H1 (cell line): ENCODE measurements at regions not wholly inside any gene's neighbourhood (a gene's known extent, or its start where the extent isn't known, plus 50 kb on each side); places are given as distances from the start of the nearest gene placed in this dataset.

Experiments
- CTCF ChIA-PET: fragments of 300-600 bp; sonication (Branson Sonifier 250); formaldehyde crosslinking; loops from one replicate; lab custom pipeline; 2021; ENCODE audit not compliant: partially characterized antibody; lab: Charles Lee
- POLR2A ChIA-PET: fragments of 300-600 bp; sonication (Branson Sonifier 250); formaldehyde crosslinking; loops from one replicate; lab custom pipeline; 2021; ENCODE audit warnings: inconsistent platforms; ENCODE audit not compliant: partially characterized antibody; lab: Charles Lee
- DNase-seq, 2 experiments: peaks; one replicate each; pipeline versions ENCODE4 v3.0.0 to v3.0.0-alpha.2; 2010 to 2022; ENCODE audit warnings: low spot score in 2 of 2, low read depth in 1 of 2, mixed read lengths in 1 of 2
- FAIRE-seq: peaks from 2 replicates; lab custom pipeline; 2011; peaks lifted over from hg19 to GRCh38; lab: Jason Lieb, UNC
- H2AFZ ChIP-seq: 2 replicates; pipeline ENCODE4 v1.8.1; 2012; ENCODE audit warnings: low read length, inconsistent platforms
- H2AK5ac ChIP-seq: 2 replicates; pipeline ENCODE4 v1.6.1; 2013; ENCODE audit warnings: low read depth, low read length
- H2BK120ac ChIP-seq: replicated peaks from 2 replicates; pipeline ENCODE3; 2013; ENCODE audit warnings: low read depth, low read length, inconsistent platforms
- H2BK12ac ChIP-seq: 2 replicates; pipeline ENCODE4 v1.6.1; 2013; ENCODE audit warnings: low read depth, low read length
- H2BK15ac ChIP-seq: 2 replicates; pipeline ENCODE4 v1.6.1; 2013; ENCODE audit warnings: low read length
- H2BK20ac ChIP-seq: 2 replicates; pipeline ENCODE4 v1.6.1; 2013; ENCODE audit warnings: low read length
- H2BK5ac ChIP-seq: 2 replicates; pipeline ENCODE4 v1.6.1; 2013; ENCODE audit warnings: low read depth, low read length
- H3K14ac ChIP-seq: 2 replicates; pipeline ENCODE4 v1.6.1; 2013; ENCODE audit warnings: inconsistent platforms; ENCODE audit not compliant: insufficient read length
- H3K18ac ChIP-seq: 2 replicates; pipeline ENCODE4 v1.6.1; 2013; ENCODE audit warnings: low read length; ENCODE audit errors: extremely low read depth
- H3K23ac ChIP-seq: 2 replicates; pipeline ENCODE4 v1.6.1; 2013; ENCODE audit warnings: inconsistent platforms; ENCODE audit not compliant: insufficient read length
- H3K23me2 ChIP-seq: 2 replicates; pipeline ENCODE4 v1.6.1; 2013; ENCODE audit warnings: low read depth, low read length
- H3K27ac ChIP-seq: 2 replicates; pipeline ENCODE4 v1.6.1; 2011; ENCODE audit warnings: low read depth, low read length, inconsistent platforms
- H3K27me3 ChIP-seq, 4 experiments: replicated peaks in 1 of 4; 1 replicate in 1 of 4; 2 replicates in 3 of 4; pipeline versions ENCODE4 v1.6.1 to v1.8.1; 2011 to 2013; ENCODE audit warnings: low read length in 3 of 4, mild to moderate bottlenecking in 3 of 4, inconsistent platforms in 2 of 4, mixed read lengths in 2 of 4, moderate library complexity in 1 of 4; ENCODE audit not compliant: control insufficient read depth in 3 of 4, insufficient read depth in 3 of 4; ENCODE audit errors: extremely low read depth in 1 of 4
- H3K36me3 ChIP-seq, 4 experiments: 2 replicates each; pipeline versions ENCODE4 v1.6.1 to v1.8.1; 2011 to 2013; ENCODE audit warnings: mild to moderate bottlenecking in 4 of 4, low read length in 3 of 4, moderate library complexity in 2 of 4, control low read depth in 1 of 4, inconsistent platforms in 1 of 4; ENCODE audit not compliant: insufficient read depth in 4 of 4, control insufficient read depth in 2 of 4
- H3K4ac ChIP-seq: replicated peaks from 2 replicates; pipeline ENCODE3; 2013; ENCODE audit warnings: low read length, low read depth, mixed read lengths, inconsistent platforms; ENCODE audit not compliant: insufficient read length
- H3K4me1 ChIP-seq, 4 experiments: replicated peaks in 1 of 4; 1 replicate in 1 of 4; 2 replicates in 3 of 4; pipeline versions ENCODE4 v1.6.1 to v1.8.1; 2011 to 2013; ENCODE audit warnings: low read length in 3 of 4, inconsistent platforms in 2 of 4, mixed read lengths in 1 of 4; ENCODE audit not compliant: insufficient read depth in 4 of 4, control insufficient read depth in 3 of 4
- H3K4me2 ChIP-seq, 2 experiments: 2 replicates each; pipeline versions ENCODE4 v1.6.1 to v1.8.1; 2011 to 2013; ENCODE audit warnings: low read depth in 2 of 2, low read length in 2 of 2, control low read depth in 1 of 2, inconsistent platforms in 1 of 2, mild to moderate bottlenecking in 1 of 2; ENCODE audit not compliant: insufficient read depth in 1 of 2
- H3K4me3 ChIP-seq, 4 experiments: fragments of 200-600, 300-600 bp in 1 of 4; sonication (generic), shearing (Covaris generic), sonication (Bioruptor Twin) in 1 of 4; 2 replicates each; pipeline versions ENCODE4 v1.5.1 to v1.8.1; 2011 to 2016; ENCODE audit warnings: low read length in 4 of 4, low read depth in 3 of 4, control low read depth in 2 of 4, inconsistent platforms in 2 of 4, mild to moderate bottlenecking in 2 of 4, mixed read lengths in 1 of 4, moderate library complexity in 1 of 4; ENCODE audit not compliant: insufficient read depth in 2 of 4; ENCODE audit errors: extremely low read depth in 1 of 4
- H3K56ac ChIP-seq: replicated peaks from 2 replicates; pipeline ENCODE3; 2013; ENCODE audit warnings: low read depth, mild to moderate bottlenecking, mixed read lengths, low read length, inconsistent platforms; ENCODE audit not compliant: insufficient read length
- H3K79me1 ChIP-seq: 2 replicates; pipeline ENCODE4 v1.6.1; 2013; ENCODE audit warnings: low read depth, low read length, control low read depth
- H3K79me2 ChIP-seq, 2 experiments: 2 replicates each; pipeline versions ENCODE4 v1.6.1 to v1.8.1; 2012 to 2013; ENCODE audit warnings: low read length in 2 of 2, mild to moderate bottlenecking in 2 of 2, inconsistent platforms in 1 of 2; ENCODE audit not compliant: insufficient read depth in 2 of 2, control insufficient read depth in 1 of 2
- H3K9ac ChIP-seq, 4 experiments: replicated peaks in 1 of 4; 1 replicate in 1 of 4; 2 replicates in 3 of 4; pipeline versions ENCODE4 v1.6.1 to v1.8.1; 2011 to 2013; ENCODE audit warnings: low read depth in 3 of 4, low read length in 3 of 4, control low read depth in 2 of 4, mild to moderate bottlenecking in 2 of 4, moderate library complexity in 2 of 4, inconsistent platforms in 1 of 4; ENCODE audit errors: extremely low read depth in 1 of 4
- H3K9me3 ChIP-seq, 2 experiments: 2 replicates each; pipeline versions ENCODE4 v1.6.1 to v1.8.1; 2012 to 2013; ENCODE audit warnings: mild to moderate bottlenecking in 2 of 2, moderate library complexity in 2 of 2, control low read depth in 1 of 2, inconsistent platforms in 1 of 2, low read depth in 1 of 2, low read length in 1 of 2, mixed read lengths in 1 of 2; ENCODE audit not compliant: insufficient read depth in 2 of 2
- H4K20me1 ChIP-seq, 2 experiments: replicated peaks in 1 of 2; 2 replicates each; pipeline versions ENCODE3 to v1.8.1; 2011 to 2013; ENCODE audit warnings: inconsistent platforms in 2 of 2, low read length in 2 of 2, mild to moderate bottlenecking in 1 of 2; ENCODE audit not compliant: insufficient read depth in 2 of 2, control insufficient read depth in 1 of 2
- H4K5ac ChIP-seq: 2 replicates; pipeline ENCODE4 v1.6.1; 2013; ENCODE audit warnings: low read length, low read depth, mixed read lengths, inconsistent platforms; ENCODE audit not compliant: insufficient read length
- H4K8ac ChIP-seq: 2 replicates; pipeline ENCODE4 v1.8.0; 2013; ENCODE audit warnings: mild to moderate bottlenecking, moderate library complexity, low read length, inconsistent platforms; ENCODE audit not compliant: insufficient read depth; ENCODE audit errors: extremely low read depth
- H4K91ac ChIP-seq: replicated peaks from 2 replicates; pipeline ENCODE3; 2013; ENCODE audit warnings: low read length, mixed read lengths, inconsistent platforms; ENCODE audit not compliant: insufficient read length
- CBX5 ChIP-seq: fragments of 300-800, 300-1000 bp; sonication (generic); IDR thresholded peaks from 2 replicates; pipeline ENCODE4 v1.7.1; 2016; ENCODE audit warnings: antibody characterized with exemption, low read length, low read depth
- CHD1 ChIP-seq: IDR thresholded peaks from 2 replicates; pipeline ENCODE4 v1.6.1; 2012; ENCODE audit warnings: low read depth, low read length, improper control_type of control experiment
- CHD2 ChIP-seq: IDR thresholded peaks from 2 replicates; pipeline ENCODE4 v1.6.1; 2012; ENCODE audit warnings: low read length, improper control_type of control experiment
- E2F6 ChIP-seq: IDR thresholded peaks from 2 replicates; pipeline ENCODE4 v1.6.1; 2012; ENCODE audit warnings: inconsistent platforms
- GTF2F1 ChIP-seq: IDR thresholded peaks from 2 replicates; pipeline ENCODE4 v1.6.1; 2012; ENCODE audit warnings: low read depth, low read length, improper control_type of control experiment, borderline replicate concordance
- HDAC2 ChIP-seq, 2 experiments: fragments of 300-600 bp in 1 of 2; sonication (generic) in 1 of 2; IDR thresholded peaks; 2 replicates each; pipeline ENCODE4 v1.6.1; 2011 to 2012; ENCODE audit warnings: low read depth in 2 of 2, low read length in 2 of 2, mild to moderate bottlenecking in 2 of 2, moderate library complexity in 2 of 2, borderline replicate concordance in 1 of 2, inconsistent platforms in 1 of 2
- RXRA ChIP-seq: IDR thresholded peaks from 2 replicates; pipeline ENCODE4 v1.6.1; 2011; ENCODE audit warnings: low read depth, mild to moderate bottlenecking, low read length, moderate library complexity; ENCODE audit not compliant: insufficient read depth
- SAP30 ChIP-seq: fragments of 300-600 bp; sonication (generic); IDR thresholded peaks from 2 replicates; pipeline ENCODE4 v1.7.1; 2012; ENCODE audit warnings: low read length, moderate library complexity, mild to moderate bottlenecking, inconsistent platforms; ENCODE audit not compliant: insufficient read depth, insufficient replicate concordance
- TCF12 ChIP-seq: IDR thresholded peaks from 2 replicates; pipeline ENCODE4 v1.6.1; 2011; ENCODE audit warnings: low read depth, mild to moderate bottlenecking, low read length
- YY1 ChIP-seq: IDR thresholded peaks from 2 replicates; pipeline ENCODE4 v1.6.1; 2011; ENCODE audit warnings: low read depth, mild to moderate bottlenecking, low read length
- ZNF274 ChIP-seq: IDR thresholded peaks from 2 replicates; pipeline ENCODE4 v1.7.0; 2012; ENCODE audit warnings: low read length, borderline replicate concordance; ENCODE audit errors: extremely low read depth
- WGBS, 2 experiments: shearing (Covaris generic) in 1 of 2; methylation state at CpG; one replicate each; pipeline versions ENCODE4 v1.1.6 to v1.1.7; 2013 to 2015; ENCODE audit warnings: low lambda C conversion rate in 2 of 2, mixed read lengths in 2 of 2, inconsistent platforms in 1 of 2, low coverage in 1 of 2, missing lambda C conversion rate in 1 of 2; ENCODE audit not compliant: insufficient replicate concordance in 2 of 2, insufficient coverage in 1 of 2, insufficient read length in 1 of 2; ENCODE audit errors: extremely low coverage in 1 of 2, missing lambda C conversion rate in 1 of 2; 5-methylcytosine and 5-hydroxymethylcytosine counted together
- TF ChIP-seq, protein P1 (sequence below): IDR thresholded peaks from 2 replicates; pipeline ENCODE4 v1.6.1; 2012; ENCODE audit warnings: low read length, inconsistent platforms

DNA sequence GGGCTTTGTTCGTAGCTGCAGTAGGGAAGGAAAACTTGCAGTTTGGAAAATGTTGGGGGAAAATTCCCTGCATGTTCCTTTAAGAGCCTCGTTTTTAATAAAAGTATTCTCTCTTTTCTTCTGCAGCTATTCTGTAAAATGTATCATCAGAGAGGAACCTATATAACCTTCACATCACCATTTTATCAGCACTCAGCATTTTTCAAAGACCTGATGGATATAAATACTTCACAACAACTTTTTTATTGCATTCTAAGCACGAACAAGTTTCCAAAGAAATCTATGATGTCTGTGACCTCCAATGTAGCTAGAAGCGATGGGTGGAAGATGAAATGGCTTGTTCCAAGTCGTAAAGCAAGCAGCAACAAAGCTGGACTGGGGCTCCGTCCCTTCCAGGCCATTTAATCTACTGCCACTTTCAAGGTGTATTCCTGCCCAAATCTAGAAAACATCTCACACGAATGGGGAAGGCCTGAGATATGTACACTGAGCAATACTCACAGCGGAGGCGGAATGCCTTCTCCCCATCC is 84.0 kb downstream of the NSUN2 start:
- POLR2A ChIA-PET: no interaction called here
- H2AFZ ChIP-seq: no peak overlapping the region
- CTCF ChIA-PET: interaction anchor here (0.7 to 1.5 kb wide), 4 partner anchors 9 to 710 kb away, joined by 3 read pairs; no protein-coding TSS in a partner anchor
- TF ChIP-seq GTF2F1: no peak
- TF ChIP-seq TCF12: no peak
- no peak for TF ChIP-seq RXRA
- no peak for TF ChIP-seq CHD1
- TF ChIP-seq CBX5: no peak
- TF ChIP-seq, protein P1, sequence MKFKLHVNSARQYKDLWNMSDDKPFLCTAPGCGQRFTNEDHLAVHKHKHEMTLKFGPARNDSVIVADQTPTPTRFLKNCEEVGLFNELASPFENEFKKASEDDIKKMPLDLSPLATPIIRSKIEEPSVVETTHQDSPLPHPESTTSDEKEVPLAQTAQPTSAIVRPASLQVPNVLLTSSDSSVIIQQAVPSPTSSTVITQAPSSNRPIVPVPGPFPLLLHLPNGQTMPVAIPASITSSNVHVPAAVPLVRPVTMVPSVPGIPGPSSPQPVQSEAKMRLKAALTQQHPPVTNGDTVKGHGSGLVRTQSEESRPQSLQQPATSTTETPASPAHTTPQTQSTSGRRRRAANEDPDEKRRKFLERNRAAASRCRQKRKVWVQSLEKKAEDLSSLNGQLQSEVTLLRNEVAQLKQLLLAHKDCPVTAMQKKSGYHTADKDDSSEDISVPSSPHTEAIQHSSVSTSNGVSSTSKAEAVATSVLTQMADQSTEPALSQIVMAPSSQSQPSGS: no peak
- no peak for TF ChIP-seq CHD2
- TF ChIP-seq E2F6: no peak
- TF ChIP-seq ZNF274: no peak
- no peak for TF ChIP-seq YY1
- TF ChIP-seq SAP30: no peak
- TF ChIP-seq HDAC2 (IDR thresholded peaks at IDR 0.05; ENCODE audit: borderline replicate concordance in 1 of 2, low read depth in 2 of 2, low read length in 2 of 2): no peak

More for the DNA sequence above, 84.0 kb downstream of the NSUN2 start:
- H2BK5ac ChIP-seq: no peak overlapping the region
- no peak overlapping the region for H3K14ac ChIP-seq
- no peaks in the 10 kb centered on the region for H3K36me3 ChIP-seq
- no peak overlapping the region for H3K4me3 ChIP-seq
- WGBS, 2 experiments: 93% methylated on average over 9 of the region's 9 CpGs; no CpG with 5 or more reads in 1 of the 2 experiments
- no peak overlapping the region for H2BK120ac ChIP-seq
- no peak overlapping the region for H4K5ac ChIP-seq
- H3K4ac ChIP-seq: no peak overlapping the region
- H2BK20ac ChIP-seq: no peak overlapping the region
- no peaks in the 10 kb centered on the region for H3K79me1 ChIP-seq
- no peaks in the 10 kb centered on the region for H3K23me2 ChIP-seq
- H3K9me3 ChIP-seq: no peaks in the 10 kb centered on the region
- H4K8ac ChIP-seq: no peak overlapping the region
- no peak overlapping the region for H2BK12ac ChIP-seq
- H4K20me1 ChIP-seq: no peaks in the 10 kb centered on the region
- DNase-seq (no peak), FAIRE-seq (no peak)
- H3K4me1 ChIP-seq: no peaks in the 10 kb centered on the region
- H4K91ac ChIP-seq: no peak overlapping the region
- H3K18ac ChIP-seq: no peak overlapping the region
- no peak overlapping the region for H3K56ac ChIP-seq
- no peaks in the 10 kb centered on the region for H3K27me3 ChIP-seq
- H3K27ac ChIP-seq: no peak overlapping the region
- no peak overlapping the region for H3K23ac ChIP-seq
- H3K4me2 ChIP-seq: no peak overlapping the region
- H2AK5ac ChIP-seq: no peak overlapping the region
- no peak overlapping the region for H3K9ac ChIP-seq
- no peaks in the 10 kb centered on the region for H3K79me2 ChIP-seq
- no peak overlapping the region for H2BK15ac ChIP-seq
